CD14-positive monocyte (primary cell): ENCODE measurements at regions not wholly inside any gene's neighbourhood (a gene's known extent, or its start where the extent isn't known, plus 50 kb on each side); places are given as distances from the start of the nearest gene placed in this dataset.
A peak's percentile ranks its signal among the peaks of the same experiment; 100 is the strongest.

Experiments
- DNase-seq, 3 donors: peaks; one replicate each; pipeline ENCODE4 v3.0.0-alpha.2; 2011 to 2022
- H2AFZ ChIP-seq: 2 replicates; pipeline ENCODE4 v1.6.0; 2012; ENCODE audit warnings: mild to moderate bottlenecking, low read depth, low read length, inconsistent platforms; ENCODE audit not compliant: insufficient read depth, poor library complexity, severe bottlenecking
- H3K27ac ChIP-seq, 2 donors: 1 replicate in 1 of 2; 2 replicates in 1 of 2; pipeline ENCODE4 v1.5.1; 2012 to 2013; ENCODE audit warnings: low read length in 2 of 2, control low read depth in 1 of 2, inconsistent platforms in 1 of 2, low read depth in 1 of 2, mild to moderate bottlenecking in 1 of 2
- H3K27me3 ChIP-seq, 2 donors: one replicate each; pipeline versions ENCODE4 v1.6.0 to v1.6.1; 2011 to 2013; ENCODE audit warnings: low read length in 2 of 2; ENCODE audit not compliant: control insufficient read depth in 2 of 2, insufficient read depth in 2 of 2
- H3K36me3 ChIP-seq, 2 donors: replicated peaks in 1 of 2; 1 replicate in 1 of 2; 2 replicates in 1 of 2; pipeline versions ENCODE4 v1.5.1 to v1.6.1; 2012 to 2013; ENCODE audit warnings: low read length in 2 of 2, control low read depth in 1 of 2, inconsistent platforms in 1 of 2, mild to moderate bottlenecking in 1 of 2; ENCODE audit not compliant: insufficient read depth in 2 of 2, control insufficient read depth in 1 of 2
- H3K4me1 ChIP-seq, 2 donors: 1 replicate in 1 of 2; 2 replicates in 1 of 2; pipeline versions ENCODE4 v1.5.1 to v1.6.1; 2012 to 2013; ENCODE audit warnings: low read length in 2 of 2, control low read depth in 1 of 2, inconsistent platforms in 1 of 2, mild to moderate bottlenecking in 1 of 2, moderate library complexity in 1 of 2; ENCODE audit not compliant: insufficient read depth in 2 of 2, control insufficient read depth in 1 of 2
- H3K4me2 ChIP-seq: replicated peaks from 2 replicates; pipeline ENCODE3; 2012; ENCODE audit warnings: low read length, moderate library complexity, mild to moderate bottlenecking; ENCODE audit not compliant: poor library complexity, severe bottlenecking; ENCODE audit errors: extremely low read depth
- H3K4me3 ChIP-seq, 3 experiments: fragments of 200-600 bp in 1 of 3; sonication (generic) in 1 of 3; replicated peaks in 1 of 3; 1 replicate in 2 of 3; 2 replicates in 1 of 3; pipeline ENCODE4 v1.5.1; 2011 to 2013; ENCODE audit warnings: low read length in 3 of 3, mild to moderate bottlenecking in 3 of 3, control low read depth in 2 of 3, low read depth in 2 of 3, inconsistent platforms in 1 of 3, moderate library complexity in 1 of 3
- H3K79me2 ChIP-seq: 2 replicates; pipeline ENCODE4 v1.6.0; 2012; ENCODE audit warnings: mild to moderate bottlenecking, control low read depth, inconsistent platforms, low read length, moderate library complexity; ENCODE audit not compliant: insufficient read depth
- H3K9ac ChIP-seq: 2 replicates; pipeline ENCODE4 v1.6.0; 2017; ENCODE audit warnings: low read length, mild to moderate bottlenecking; ENCODE audit not compliant: insufficient read depth, poor library complexity, severe bottlenecking
- H3K9me3 ChIP-seq, 2 donors: replicated peaks in 1 of 2; 1 replicate in 1 of 2; 2 replicates in 1 of 2; pipeline versions ENCODE4 v1.5.1 to v1.6.1; 2012 to 2013; ENCODE audit warnings: low read length in 2 of 2, control low read depth in 1 of 2; ENCODE audit not compliant: control insufficient read depth in 1 of 2, insufficient read depth in 1 of 2
- H4K20me1 ChIP-seq: 2 replicates; pipeline ENCODE4 v1.6.0; 2012; ENCODE audit warnings: mild to moderate bottlenecking, low read length, control low read depth, moderate library complexity; ENCODE audit not compliant: insufficient read depth
- H3K27ac Mint-ChIP-seq, 7 donors: one replicate each; pipeline ENCODE4 v1.8.0; 2020; ENCODE audit warnings: mild to moderate bottlenecking in 7 of 7, mixed read lengths in 7 of 7, moderate library complexity in 6 of 7, inconsistent platforms in 2 of 7
- H3K27me3 Mint-ChIP-seq, 3 donors: one replicate each; pipeline ENCODE4 v1.8.0; 2021 to 2022; ENCODE audit warnings: low read depth in 3 of 3, mild to moderate bottlenecking in 3 of 3, mixed read lengths in 3 of 3, moderate library complexity in 3 of 3, inconsistent platforms in 1 of 3
- H3K36me3 Mint-ChIP-seq, 2 donors: one replicate each; pipeline ENCODE4 v1.8.0; 2020; ENCODE audit warnings: mixed read lengths in 2 of 2, inconsistent platforms in 1 of 2, mild to moderate bottlenecking in 1 of 2
- H3K4me1 Mint-ChIP-seq: one replicate; pipeline ENCODE4 v1.8.0; 2020; ENCODE audit warnings: mild to moderate bottlenecking, mixed read lengths
- H3K4me3 Mint-ChIP-seq, 2 donors: one replicate each; pipeline ENCODE4 v1.8.0; 2020; ENCODE audit warnings: mild to moderate bottlenecking in 2 of 2, mixed read lengths in 2 of 2, moderate library complexity in 1 of 2
- H3K9me3 Mint-ChIP-seq, 7 donors: one replicate each; pipeline ENCODE4 v1.8.0; 2020 to 2022; ENCODE audit warnings: mixed read lengths in 7 of 7, mild to moderate bottlenecking in 6 of 7, moderate library complexity in 6 of 7, inconsistent platforms in 2 of 7
- CTCF ChIP-seq: fragments of 200-600 bp; IDR thresholded peaks from one replicate; pipeline ENCODE4 v1.8.0; 2022; ENCODE audit warnings: antibody characterized with exemption, mild to moderate bottlenecking
- WGBS: methylation state at CpG from one replicate; pipeline ENCODE4 v1.1.5; 2013; ENCODE audit warnings: missing lambda C conversion rate; ENCODE audit not compliant: insufficient coverage; 5-methylcytosine and 5-hydroxymethylcytosine counted together
- intact Hi-C, 2 donors: fragments of 100-400 bp; cut with micrococcal nuclease; formaldehyde crosslinking; loops; one replicate each; pipeline versions ENCODE4 v1.15.0 to v1.15.1; 2023

DNA sequence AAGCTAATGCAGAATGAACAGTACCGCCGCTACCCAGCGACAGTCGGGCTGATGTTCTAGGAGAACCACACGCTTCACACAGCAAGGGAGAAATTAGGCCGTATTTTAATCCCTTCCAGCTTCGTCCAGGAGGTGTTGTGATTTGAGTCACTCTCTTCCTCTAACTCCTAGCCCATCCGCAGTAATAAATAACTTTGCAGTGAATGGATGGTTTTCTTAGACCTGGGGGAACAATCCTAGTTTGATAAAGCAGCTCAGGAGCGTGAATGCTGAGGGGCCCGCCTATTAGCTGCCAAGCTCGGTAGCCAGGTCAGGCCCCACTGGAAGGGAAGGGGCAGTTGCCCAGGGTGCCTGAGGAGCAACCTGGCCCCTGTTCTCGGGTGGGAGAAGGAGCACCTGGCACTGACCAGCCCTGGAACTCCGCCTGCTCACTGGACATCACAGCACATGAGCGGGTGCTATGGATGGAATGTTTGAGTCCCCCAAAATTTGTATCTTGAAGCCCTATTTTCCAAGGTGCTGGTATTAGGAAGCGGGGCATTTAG is 146.0 kb upstream of the AFDN start:
- Histone ChIP-seq H3K4me3 (no peak overlapping the region), H4K20me1 (no peaks in the 10 kb centered on the region), H3K79me2 (no peaks in the 10 kb centered on the region), H3K27ac (no peak overlapping the region), H3K4me2 (no peak overlapping the region), H3K9me3 (peaks cover 0 to 7% of the 10 kb centered on the region in 2 donors), H3K36me3 (no peaks in the 10 kb centered on the region), H3K4me1 (no peaks in the 10 kb centered on the region), H3K9ac (no peak overlapping the region), H2AFZ (no peak overlapping the region), H3K27me3 (peaks cover 24 to 59% of the 10 kb centered on the region in 2 donors)
- intact Hi-C loops, result no loop called here
- peak overlapping the region in 1 of 2 donors; percentile 62 for H3K4me3 Mint-ChIP-seq
- DNase-seq, result no peak
- peaks cover 50 to 69% (median 66%) of the 10 kb centered on the region in 3 donors for H3K27me3 Mint-ChIP-seq
- H3K27ac Mint-ChIP-seq, result no peak overlapping the region
- H3K9me3 Mint-ChIP-seq, result peaks cover 0 to 17% (median 8%) of the 10 kb centered on the region in 7 donors
- TF ChIP-seq CTCF, result no peak
- no peaks in the 10 kb centered on the region for H3K4me1 Mint-ChIP-seq
- WGBS, result 93% methylated on average over 10 of the region's 15 CpGs
- no peaks in the 10 kb centered on the region for H3K36me3 Mint-ChIP-seq

DNA sequence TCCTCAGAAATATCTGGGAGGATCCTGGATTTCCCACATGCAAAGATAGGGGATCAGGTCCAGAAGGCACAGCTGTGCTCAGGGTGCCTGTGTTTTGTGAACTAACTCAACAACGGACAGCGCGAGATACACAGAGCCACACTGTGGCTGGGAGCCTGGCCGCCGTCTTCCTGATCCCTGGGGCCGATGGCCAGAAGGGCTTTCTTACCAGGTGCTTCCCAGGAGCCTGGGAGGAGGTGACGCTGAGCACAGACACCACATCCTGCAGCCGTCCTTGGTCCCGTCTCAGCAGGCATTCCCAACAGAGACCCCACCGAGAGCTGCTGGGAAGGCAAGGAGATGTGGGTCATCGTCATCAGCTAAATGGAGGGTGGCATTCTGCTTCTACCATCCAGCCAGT is 144.6 kb upstream of the AFDN start:
- intact Hi-C loops, result no loop called here

More for the DNA sequence above, 144.6 kb upstream of the AFDN start:
- H3K27me3 Mint-ChIP-seq, result peaks cover 41 to 59% (median 56%) of the 10 kb centered on the region in 3 donors
- Histone ChIP-seq H3K27me3 (peaks cover 23 to 48% of the 10 kb centered on the region in 2 donors), H3K27ac (no peak overlapping the region), H4K20me1 (no peaks in the 10 kb centered on the region), H3K4me1 (no peaks in the 10 kb centered on the region), H3K4me2 (no peak overlapping the region), H3K36me3 (no peaks in the 10 kb centered on the region), H3K79me2 (no peaks in the 10 kb centered on the region), H3K9ac (no peak overlapping the region), H3K4me3 (no peak overlapping the region), H3K9me3 (peaks cover 6 to 7% of the 10 kb centered on the region in 2 donors), H2AFZ (no peak overlapping the region)
- no peaks in the 10 kb centered on the region for H3K36me3 Mint-ChIP-seq
- H3K9me3 Mint-ChIP-seq, result peaks cover 2 to 21% (median 8%) of the 10 kb centered on the region in 7 donors
- no peaks in the 10 kb centered on the region for H3K4me1 Mint-ChIP-seq
- no peak for DNase-seq
- no peak overlapping the region for H3K4me3 Mint-ChIP-seq
- TF ChIP-seq CTCF, result no peak
- WGBS, result 97% methylated on average over 11 of the region's 11 CpGs
- H3K27ac Mint-ChIP-seq, result no peak overlapping the region
